Lower lobe of right lung (tissue), 2 donors: ENCODE measurements at regions not wholly inside any gene's neighbourhood (a gene's known extent, or its start where the extent isn't known, plus 50 kb on each side); places are given as distances from the start of the nearest gene placed in this dataset.
A peak's percentile ranks its signal among the peaks of the same experiment; 100 is the strongest.

Experiments
- ATAC-seq, 2 donors: fragments of 200-7000 bp; cut with Tn5 transposase; one replicate each; pipeline ENCODE4 v1.9.1; 2020 to 2022; ENCODE audit warnings: mild to moderate bottlenecking in 2 of 2, moderate library complexity in 2 of 2
- DNase-seq: peaks from one replicate; pipeline ENCODE4 v3.0.0-alpha.2; 2020
- H3K27ac ChIP-seq: fragments of 200-600 bp; one replicate; pipeline ENCODE4 v1.8.0; 2022
- H3K27me3 ChIP-seq: fragments of 200-600 bp; one replicate; pipeline ENCODE4 v1.8.0; 2022; ENCODE audit warnings: low read depth
- H3K36me3 ChIP-seq: fragments of 200-600 bp; one replicate; pipeline ENCODE4 v1.8.0; 2022; ENCODE audit warnings: mild to moderate bottlenecking
- H3K4me1 ChIP-seq: fragments of 200-600 bp; one replicate; pipeline ENCODE4 v1.8.0; 2022
- H3K4me3 ChIP-seq: fragments of 200-600 bp; one replicate; pipeline ENCODE4 v1.8.0; 2022; ENCODE audit warnings: mild to moderate bottlenecking
- H3K9me3 ChIP-seq: fragments of 200-600 bp; one replicate; pipeline ENCODE4 v1.8.0; 2022
- CTCF ChIP-seq: fragments of 200-600 bp; IDR thresholded peaks from one replicate; pipeline ENCODE4 v1.8.0; 2022; ENCODE audit warnings: antibody characterized with exemption, mild to moderate bottlenecking
- intact Hi-C: fragments of 100-400 bp; cut with DNase I; formaldehyde crosslinking; loops from one replicate; pipeline ENCODE4 v1.11.0; 2022
- donor health status: DM: no; HTN: yes; CAD: no; lungs with severe emphysema.

DNA sequence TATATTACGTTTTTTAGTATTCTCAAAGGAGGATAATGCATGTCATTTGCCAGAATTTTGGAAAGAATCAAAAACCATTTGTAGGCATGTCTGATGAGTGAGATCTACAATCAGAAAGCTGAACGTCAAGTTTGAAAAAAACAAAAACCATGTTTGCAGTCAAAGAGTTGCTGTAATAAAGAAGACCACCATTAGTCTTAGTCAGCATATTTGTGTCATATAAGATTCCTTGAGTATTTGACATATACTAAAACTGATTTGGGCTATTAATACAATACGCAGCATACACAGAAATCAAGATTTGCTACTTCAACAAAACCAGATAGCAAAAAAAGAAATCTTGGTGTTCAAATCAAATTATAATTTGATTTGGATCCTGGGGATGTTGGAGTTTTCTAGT, 247.5 kb downstream of the SAMD5 start:
- no peak for TF ChIP-seq CTCF
- Histone ChIP-seq H3K9me3 (peaks cover 3% of the 10 kb centered on the region), H3K4me3 (no peak overlapping the region), H3K27ac (no peak overlapping the region), H3K27me3 (no peaks in the 10 kb centered on the region), H3K4me1 (peaks cover 5% of the 10 kb centered on the region), H3K36me3 (no peaks in the 10 kb centered on the region)
- no peak for DNase-seq
- no peak for ATAC-seq
- intact Hi-C loops, result no loop called here

GRCh38 chr6:147756891-147757290, 248.4 kb downstream of the SAMD5 start:
- Histone ChIP-seq H3K27ac (no peak overlapping the region), H3K9me3 (peaks cover 3% of the 10 kb centered on the region), H3K27me3 (no peaks in the 10 kb centered on the region), H3K4me3 (no peak overlapping the region), H3K4me1 (peaks cover 5% of the 10 kb centered on the region), H3K36me3 (no peaks in the 10 kb centered on the region)
- ATAC-seq, result no peak
- no peak for DNase-seq
- intact Hi-C loops, result no loop called here
- no peak for TF ChIP-seq CTCF

DNA sequence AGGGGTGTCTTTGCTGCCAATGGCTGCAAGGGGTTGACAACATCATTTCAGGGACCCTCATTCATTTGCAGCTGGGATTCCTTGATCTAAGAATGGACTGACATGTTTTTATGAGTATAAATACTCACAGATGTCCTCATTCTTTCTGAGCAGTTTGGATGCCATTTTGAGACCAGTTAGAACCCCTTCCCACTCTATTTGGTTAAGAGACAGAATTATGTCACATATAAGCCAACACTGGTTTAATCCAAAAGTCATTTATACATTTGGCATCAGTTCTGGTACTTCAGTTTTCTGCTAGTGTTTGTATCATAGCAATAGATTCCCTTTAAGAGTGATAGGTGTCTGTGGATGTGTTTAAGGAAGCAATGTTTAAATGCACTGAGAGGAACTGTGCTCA, 248.8 kb downstream of the SAMD5 start:
- Histone ChIP-seq H3K4me3 (no peak overlapping the region), H3K36me3 (no peaks in the 10 kb centered on the region), H3K27me3 (no peaks in the 10 kb centered on the region), H3K9me3 (peaks cover 3% of the 10 kb centered on the region), H3K4me1 (peaks cover 5% of the 10 kb centered on the region), H3K27ac (no peak overlapping the region)
- TF ChIP-seq CTCF, result no peak
- no peak for DNase-seq
- ATAC-seq, result no peak
- intact Hi-C loops, result no loop called here

GRCh38 chr6:147758303-147758702, 249.8 kb downstream of the SAMD5 start:
- no peak for TF ChIP-seq CTCF
- DNase-seq (no peak), ATAC-seq (no peak)
- H3K9me3 ChIP-seq, result peaks cover 3% of the 10 kb centered on the region
- H3K36me3 ChIP-seq, result no peaks in the 10 kb centered on the region
- intact Hi-C loops, result no loop called here
- no peak overlapping the region for H3K4me3 ChIP-seq
- no peaks in the 10 kb centered on the region for H3K27me3 ChIP-seq
- H3K27ac ChIP-seq, result no peak overlapping the region
- no peaks in the 10 kb centered on the region for H3K4me1 ChIP-seq

DNA sequence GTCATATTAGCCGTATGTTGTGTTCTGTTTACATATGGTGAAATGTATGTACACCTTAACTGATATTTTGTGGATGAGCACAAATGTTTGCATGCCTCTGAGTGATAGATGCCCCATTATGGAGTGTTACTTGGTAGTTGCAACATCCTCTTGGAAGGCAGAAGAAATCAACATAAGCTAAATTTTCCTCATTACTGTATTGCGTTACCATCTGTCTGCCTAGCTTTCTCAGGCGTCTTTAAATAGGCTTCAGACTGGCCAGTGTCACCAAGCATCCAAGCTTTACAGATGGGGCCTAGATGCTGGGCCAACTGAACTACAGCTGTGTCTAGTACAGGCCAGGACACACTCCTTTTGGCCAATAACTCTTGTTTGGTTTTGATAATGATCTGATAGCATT, 250.6 kb downstream of the SAMD5 start:
- ATAC-seq (peak; percentile 49 to 73), DNase-seq (no peak)
- no peaks in the 10 kb centered on the region for H3K4me1 ChIP-seq
- H3K27me3 ChIP-seq, result no peaks in the 10 kb centered on the region
- peaks cover 3% of the 10 kb centered on the region for H3K9me3 ChIP-seq
- H3K36me3 ChIP-seq, result no peaks in the 10 kb centered on the region
- no peak overlapping the region for H3K4me3 ChIP-seq
- no peak overlapping the region for H3K27ac ChIP-seq
- intact Hi-C loops, result no loop called here
- TF ChIP-seq CTCF, result no peak

- Histone ChIP-seq H3K4me3 (no peak overlapping the region), H3K27ac (no peak overlapping the region), H3K36me3 (no peaks in the 10 kb centered on the region), H3K4me1 (no peaks in the 10 kb centered on the region), H3K27me3 (no peaks in the 10 kb centered on the region), H3K9me3 (peaks cover 3% of the 10 kb centered on the region)
- TF ChIP-seq CTCF, result no peak
- ATAC-seq (no peak), DNase-seq (no peak)
- intact Hi-C loops, result no loop called here
Observed at GRCh38 chr6:147759536-147759935, 251.0 kb downstream of the SAMD5 start.
